GM18508 (cell line): ENCODE measurements at regions not wholly inside any gene's neighbourhood (a gene's known extent, or its start where the extent isn't known, plus 50 kb on each side); places are given as distances from the start of the nearest gene placed in this dataset.

Experiments
- ATAC-seq: cut with Tn5 transposase; IDR thresholded peaks from one replicate; pipeline ENCODE4 v1.9.1; 2021; ENCODE audit warnings: moderate number of reproducible peaks; ENCODE audit not compliant: insufficient read depth, unreplicated experiment

DNA sequence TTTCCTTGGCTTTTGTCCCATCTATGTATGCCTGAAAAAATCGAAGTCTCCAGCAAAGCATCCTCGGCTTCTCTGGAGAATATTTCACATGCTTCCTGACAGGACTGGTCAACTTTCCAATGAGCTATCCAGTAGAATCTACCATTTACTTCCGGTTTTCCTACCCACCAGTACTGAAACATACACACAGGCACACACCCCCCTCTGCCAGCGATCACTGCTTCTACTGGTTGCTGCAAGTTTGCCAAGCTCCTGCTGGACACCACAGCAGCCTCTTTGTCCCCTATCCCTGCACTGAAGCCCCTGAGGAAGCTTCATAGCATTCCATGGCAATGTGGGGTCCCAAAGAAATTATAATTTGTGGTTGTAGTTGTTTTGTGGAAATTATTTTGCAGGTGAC, 536.8 kb downstream of the MATN1 start:
- no peak for ATAC-seq

DNA sequence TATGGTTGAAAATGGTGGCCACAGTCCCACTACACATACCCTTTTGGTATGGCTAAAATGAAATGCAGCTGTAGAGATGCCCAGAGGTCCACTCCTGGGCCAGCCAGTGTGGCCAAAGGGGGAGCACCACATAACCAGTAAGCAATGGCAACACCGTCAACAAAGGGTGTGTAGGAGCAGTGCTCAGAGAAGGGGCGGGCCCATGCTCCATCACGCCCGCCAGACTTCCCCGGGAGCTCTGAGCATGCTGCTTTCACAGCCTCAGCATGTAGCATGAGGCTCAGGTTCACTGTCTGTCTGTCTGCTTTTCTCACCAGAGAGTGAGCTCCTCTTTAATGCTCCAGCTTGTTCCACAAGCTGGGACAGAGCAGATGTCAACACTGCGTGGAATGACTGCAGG, 537.6 kb downstream of the MATN1 start:
- no peak for ATAC-seq

DNA sequence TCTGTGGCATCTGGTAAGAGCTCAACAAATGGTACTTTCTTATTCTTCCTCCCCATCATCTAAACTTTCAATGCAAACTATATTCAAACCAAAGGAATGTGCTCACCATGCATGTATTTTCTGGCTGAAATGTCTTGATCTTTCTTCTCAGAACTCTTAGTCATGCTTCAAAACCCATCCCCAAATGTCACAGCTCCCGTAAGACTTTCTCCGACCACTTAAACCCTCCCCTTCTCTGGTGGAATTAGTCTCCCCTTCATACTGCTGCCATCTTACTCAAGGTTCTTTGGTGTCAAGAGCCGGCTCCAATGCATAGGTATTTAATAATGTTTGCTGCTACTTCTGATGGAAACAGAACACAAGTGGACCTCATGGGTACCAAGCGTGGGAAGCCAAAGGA, 538.1 kb downstream of the MATN1 start:
- ATAC-seq = no peak

DNA sequence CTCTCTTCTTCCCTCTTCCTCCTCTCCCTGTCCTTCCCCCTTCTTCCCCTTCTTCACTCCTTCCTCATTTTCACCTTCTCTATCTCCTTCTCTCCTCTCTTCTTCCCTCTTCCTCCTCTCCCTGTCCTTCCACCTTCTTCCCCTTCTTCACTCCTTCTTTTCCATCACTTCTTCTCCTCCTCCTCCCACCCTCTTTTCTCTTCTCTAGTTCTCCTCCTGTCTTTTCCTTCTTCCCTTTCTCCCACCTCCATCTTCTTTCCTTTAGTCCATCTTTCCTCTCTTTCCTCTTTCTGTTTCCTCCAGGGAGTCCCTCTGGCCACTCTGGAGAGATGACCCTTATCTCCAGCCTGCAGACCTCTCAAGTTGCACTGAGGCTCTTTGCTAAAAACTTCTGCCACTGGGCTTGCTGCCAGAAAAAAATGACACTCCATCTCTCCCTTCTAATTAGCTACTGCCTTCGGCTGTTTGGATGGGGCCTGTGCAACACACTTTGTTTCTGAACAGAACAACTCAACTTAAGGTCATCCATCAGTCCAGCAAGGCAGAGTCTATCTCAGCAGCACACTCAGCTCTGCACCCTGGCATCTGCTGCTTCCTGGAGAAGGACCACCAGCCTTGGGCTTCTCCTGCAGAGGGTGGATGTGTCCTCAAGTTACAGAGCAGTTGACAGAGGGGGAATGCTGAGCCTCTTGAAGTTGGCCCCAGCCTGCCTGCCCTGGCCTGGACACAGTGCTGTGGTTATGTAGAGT, 538.8 kb downstream of the MATN1 start:
- ATAC-seq = no peak

DNA sequence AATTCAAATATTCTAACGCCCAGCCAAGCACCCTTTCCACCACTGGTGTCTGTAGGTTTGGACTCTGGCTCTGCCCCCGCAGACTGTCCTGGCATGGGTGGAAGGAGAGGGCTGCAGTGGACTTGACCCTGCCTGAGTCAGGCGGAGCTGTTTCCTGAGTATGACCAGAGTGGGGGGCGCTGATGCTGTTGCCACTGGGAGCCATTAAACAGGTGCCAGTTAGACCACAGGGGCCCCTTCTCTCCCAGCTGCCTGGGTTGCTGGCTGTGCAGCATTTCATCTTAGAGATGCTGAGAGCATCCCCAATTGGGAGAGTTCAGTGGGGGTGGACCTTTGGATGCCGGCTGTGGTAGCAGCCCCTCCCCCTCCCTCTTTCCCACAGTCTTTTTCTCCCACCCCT, 539.5 kb downstream of the MATN1 start:
- no peak for ATAC-seq

DNA sequence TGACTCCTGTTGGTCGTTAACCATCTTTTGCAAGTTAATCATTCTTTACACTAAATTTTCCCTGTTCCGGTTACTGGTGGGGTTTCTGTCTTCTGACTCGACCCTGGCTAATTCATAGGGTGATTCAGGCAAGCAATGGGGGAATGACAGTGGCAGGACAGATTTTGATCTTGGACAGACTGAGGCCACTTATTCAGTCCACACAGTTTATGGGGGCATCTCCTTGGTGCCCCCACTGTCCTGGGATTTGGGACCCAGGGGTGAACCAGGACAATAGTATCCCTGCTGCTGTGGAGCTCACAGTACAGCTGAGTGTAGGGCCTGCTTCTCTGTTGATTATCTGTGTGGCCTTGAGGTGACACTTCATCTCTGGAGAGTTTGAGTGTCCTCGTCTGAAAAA, 540.4 kb downstream of the MATN1 start:
- no peak for ATAC-seq

DNA sequence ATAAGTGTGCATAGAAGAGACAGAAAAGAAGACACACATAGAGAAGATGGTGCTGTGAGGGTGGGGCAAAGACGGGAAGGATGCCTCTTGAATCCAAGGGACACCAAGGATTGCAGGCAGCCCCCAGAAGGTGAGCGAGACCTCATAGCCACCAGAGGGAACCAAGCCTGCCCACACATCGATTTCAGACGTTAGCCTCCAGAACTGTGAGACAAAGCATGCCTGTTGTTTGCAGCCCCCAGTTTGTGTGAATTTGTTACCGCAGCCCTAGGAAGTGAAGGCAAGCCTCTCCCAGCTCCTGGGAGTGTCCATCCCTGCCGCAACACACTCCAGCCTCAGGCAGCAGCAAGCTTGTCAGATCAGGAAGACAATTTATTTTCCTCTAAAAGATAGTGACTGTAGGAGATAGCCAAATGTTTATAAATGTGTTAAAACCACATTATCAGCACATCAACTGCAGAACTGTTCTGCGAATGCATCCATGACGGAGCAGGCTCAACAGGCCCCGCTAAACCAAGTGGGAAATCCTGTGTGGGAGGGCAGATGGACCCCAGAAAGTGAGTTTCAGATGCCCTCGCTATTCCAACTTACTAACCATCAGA, 543.3 kb downstream of the MATN1 start:
- no peak for ATAC-seq

DNA sequence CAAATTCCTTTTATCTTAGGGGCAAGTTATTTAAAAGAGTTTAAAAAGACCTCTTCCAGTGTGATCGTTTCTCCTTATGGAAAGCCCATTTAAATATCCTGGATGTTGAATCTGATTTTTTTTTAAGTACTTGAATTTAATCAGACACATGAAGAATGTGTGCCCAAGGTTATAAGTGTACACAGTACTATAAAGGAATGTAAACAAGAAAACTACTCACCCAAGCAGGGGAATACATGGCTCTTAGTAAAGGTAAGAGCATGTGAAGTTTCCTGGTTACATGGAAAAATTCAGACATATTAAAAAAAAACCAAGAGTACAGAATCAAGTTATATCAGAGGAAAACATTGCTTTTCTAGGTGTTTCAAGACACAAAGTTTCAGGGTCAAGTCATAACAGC, 546.9 kb downstream of the MATN1 start:
- ATAC-seq = no peak

DNA sequence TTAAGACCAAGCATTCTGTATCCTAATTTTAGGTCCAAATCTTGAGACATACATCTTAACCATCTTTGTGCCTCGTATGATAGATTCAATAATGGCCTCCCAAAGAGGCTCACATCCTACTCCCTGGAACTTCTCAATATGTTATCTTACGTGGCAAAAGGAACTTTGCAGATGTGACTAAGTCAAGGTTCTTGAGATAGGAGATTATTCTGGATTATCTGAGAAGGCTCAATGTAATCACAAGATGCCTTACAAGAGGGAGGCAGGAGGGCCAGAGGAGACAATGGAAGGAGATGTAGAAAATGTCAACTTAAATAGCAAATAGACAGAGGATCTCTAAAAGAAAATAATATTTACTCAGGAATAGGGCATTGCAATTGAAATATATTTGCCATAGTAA, 548.9 kb downstream of the MATN1 start:
- ATAC-seq = no peak

DNA sequence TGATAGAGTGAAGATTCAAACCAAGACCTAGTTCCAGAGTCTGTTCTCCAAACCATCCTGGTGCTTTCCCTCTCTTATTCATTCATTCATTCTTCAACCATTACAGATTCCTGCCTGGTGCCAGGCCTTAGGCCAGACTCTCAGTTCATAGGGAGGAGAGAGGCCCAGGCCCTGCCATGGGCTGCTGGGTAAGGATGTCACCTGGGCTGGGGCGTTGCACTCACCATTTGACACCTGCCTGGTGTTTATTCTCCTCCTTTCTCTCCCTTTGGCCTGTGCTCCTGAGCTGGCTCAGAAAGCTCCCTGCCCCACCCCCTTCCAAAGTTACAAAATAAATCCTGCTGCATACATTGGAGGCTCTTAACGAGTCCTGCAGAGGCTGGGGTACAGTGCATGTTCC, 549.8 kb downstream of the MATN1 start:
- no peak for ATAC-seq

DNA sequence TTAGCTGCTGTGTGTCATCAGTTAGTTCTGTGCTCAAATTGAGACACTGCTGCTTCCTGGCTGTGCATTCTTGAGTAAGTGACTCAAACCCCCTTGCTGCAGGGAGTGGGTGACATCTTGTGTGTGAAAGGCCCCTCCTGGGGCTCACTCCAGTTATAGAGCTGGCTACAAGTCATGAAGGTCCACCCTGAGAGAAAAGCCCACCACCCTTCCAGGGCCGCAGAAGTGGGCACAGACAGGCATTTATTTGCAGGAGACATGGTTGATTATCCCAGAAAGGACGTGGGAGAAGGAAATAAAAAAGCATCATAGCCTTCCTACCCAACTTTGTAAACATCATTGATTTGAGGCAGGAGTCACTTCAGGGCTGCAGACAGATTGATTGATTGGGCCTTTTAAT, 550.6 kb downstream of the MATN1 start:
- ATAC-seq = no peak

DNA sequence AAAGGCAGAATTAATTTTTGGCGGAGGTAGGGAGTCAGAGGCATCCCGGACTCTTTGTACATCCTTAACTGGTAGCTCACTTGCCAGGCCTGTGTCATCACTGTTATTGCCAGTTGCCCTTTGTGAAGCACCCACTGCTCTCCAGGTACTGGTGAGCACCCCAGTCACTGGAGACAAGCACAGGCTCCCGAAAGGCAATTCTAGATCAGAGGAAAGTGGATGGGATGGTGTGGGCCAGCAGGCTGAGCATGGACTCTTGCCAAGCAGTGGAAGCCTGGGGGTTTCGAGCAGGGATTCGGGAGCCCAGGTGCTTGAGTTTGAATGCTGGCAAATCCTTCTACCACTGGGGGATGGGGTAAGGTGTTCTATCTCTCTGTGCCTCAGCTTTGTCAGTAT, 551.1 kb downstream of the MATN1 start:
- ATAC-seq = no peak

DNA sequence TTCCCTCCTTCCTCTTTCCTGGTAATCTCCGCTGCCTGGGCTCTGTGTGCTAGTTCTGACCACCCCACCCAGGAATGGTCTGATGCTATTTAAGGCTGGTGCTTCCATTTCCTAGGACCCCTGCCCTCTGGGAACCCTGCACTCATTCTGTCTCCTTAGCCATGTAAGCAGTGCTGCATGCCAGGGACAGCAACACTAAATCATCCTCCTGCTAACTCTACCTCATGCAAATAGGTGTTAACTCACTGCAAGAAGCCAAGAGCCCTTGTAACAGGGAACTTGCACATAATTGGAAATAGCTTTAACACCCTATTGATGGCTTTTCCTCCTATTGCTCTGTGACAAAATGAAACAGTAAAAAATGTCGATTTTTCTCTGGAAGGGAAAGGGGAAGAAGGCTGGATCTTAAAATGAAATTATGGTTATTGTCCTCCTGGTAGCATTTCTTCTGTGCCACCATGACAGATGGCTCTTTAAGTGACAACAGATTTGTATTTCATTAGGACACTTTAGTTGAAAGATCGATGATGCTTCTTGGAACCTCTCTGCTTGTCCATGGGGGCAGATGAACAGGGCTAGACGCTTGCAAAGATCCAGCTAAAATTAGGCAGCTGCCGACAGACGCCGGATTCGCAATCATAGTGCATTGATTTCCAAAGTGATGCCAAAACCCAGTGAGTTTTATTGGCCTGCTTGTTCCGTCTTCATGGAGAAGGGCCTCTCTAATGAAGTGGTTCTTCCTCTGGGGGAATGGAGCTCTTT, 551.7 kb downstream of the MATN1 start:
- no peak for ATAC-seq

DNA sequence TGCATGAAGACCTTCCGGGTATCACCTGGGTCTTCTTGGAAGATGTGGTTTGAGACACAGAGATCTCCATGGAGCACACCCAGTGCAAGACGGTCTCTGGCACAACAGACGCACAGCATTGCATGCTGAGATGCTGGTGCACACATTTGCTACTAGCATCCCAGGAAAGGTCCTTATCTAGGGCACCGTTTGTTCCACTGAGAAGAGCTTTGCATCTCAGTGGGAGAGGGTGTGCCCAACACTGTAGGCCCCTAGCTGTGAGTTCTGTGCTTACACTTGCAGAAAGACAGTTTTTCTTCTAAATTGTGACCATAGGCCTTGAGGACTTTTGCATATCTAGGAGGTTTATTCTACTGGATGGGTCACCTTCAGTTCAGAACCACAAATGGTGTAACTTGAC, 554.1 kb downstream of the MATN1 start:
- no peak for ATAC-seq

DNA sequence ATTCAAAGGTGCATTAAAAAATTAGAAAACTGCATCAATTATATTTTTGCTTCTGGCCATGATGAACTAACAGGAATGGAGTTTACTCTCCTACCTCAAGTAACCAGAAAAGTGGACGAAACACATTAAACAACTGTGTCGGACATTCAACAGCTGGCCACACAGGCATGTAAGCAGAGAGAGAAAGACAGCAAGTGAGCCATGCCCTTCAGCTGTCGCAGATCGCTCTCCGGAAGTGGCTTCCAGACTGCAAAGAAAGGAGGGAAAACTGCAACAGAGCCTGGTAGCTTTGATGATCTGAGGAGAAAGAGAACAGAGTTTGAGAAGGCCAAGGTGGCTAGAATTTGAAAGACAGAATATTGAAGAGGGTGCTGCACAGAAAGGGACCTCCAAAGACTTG, 557.2 kb downstream of the MATN1 start:
- no peak for ATAC-seq

DNA sequence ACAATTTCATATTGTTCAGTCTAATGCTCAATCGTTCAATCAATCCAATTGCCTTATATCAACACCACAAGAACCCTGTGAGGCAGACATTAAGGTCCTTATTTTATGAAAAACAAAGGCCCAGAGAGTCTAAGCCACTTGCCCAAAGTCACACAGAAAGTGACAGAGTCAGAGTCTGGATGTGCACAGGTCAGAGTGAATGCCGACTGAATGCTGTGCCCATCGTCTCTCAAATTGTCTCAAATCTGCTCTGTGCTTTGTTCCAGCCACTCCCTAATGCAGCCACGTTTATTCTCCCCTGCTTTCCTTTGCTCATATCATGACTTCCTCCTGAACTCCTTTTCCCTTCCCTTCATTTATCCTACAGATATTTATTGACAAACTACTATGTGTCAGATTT, 558.3 kb downstream of the MATN1 start:
- no peak for ATAC-seq

DNA sequence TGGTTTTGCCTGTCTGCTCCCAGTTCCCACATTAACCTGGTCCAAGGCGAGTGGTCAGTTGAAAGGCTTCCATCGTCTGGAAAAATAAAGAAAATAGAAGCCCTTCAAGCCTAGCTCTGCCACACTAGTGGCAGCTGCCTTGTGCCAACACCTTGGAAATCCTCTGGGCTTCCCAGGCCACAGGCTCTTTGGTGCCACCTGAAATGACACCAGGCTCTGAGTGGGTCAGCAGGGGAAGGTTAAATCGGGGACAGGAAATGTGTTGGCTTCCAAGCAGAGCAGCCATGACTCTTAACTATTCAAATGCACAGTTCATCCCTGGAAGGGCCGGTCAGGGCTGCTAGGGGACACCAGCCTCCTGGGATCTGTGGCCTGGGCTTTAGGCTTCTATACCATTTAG, 558.7 kb downstream of the MATN1 start:
- no peak for ATAC-seq

DNA sequence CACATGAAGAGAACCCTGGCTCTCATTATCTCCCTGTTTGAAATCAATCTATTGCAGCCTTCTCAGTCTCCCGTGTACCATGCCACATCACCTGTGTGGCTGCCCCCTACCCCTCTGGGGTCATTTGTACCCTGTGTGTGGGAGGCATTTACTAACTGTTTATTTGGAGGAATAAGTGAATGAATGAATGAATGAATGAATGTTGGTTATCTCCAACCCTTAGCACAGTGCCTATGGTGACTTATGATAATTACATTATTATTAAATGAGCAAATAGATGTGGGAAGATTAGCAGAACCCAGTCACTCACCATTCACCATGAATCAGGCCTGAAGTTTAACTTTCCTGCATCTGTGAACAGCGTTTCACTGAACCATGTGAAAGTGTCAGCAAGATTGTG, 560.8 kb downstream of the MATN1 start:
- no peak for ATAC-seq

DNA sequence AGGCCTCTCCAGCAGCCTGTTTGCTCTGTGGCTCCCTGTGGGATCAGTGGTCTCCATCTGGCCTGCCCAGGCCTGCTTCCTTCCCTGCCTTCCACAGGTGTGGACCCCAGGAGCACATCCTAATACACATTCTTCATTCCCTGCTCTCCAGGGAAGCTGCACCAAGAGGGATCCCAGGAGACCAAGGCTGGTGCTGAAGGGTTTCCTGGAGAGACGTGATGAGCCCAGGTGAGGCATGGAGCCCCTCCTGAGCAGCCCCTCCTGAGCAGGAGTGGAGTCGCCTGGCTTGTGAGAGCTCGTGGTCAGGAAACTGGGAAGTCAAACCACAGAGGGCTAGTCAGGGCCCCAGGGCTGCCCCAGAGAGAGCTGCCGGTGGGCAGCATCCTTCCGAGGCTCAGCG, 561.4 kb downstream of the MATN1 start:
- ATAC-seq = no peak

DNA sequence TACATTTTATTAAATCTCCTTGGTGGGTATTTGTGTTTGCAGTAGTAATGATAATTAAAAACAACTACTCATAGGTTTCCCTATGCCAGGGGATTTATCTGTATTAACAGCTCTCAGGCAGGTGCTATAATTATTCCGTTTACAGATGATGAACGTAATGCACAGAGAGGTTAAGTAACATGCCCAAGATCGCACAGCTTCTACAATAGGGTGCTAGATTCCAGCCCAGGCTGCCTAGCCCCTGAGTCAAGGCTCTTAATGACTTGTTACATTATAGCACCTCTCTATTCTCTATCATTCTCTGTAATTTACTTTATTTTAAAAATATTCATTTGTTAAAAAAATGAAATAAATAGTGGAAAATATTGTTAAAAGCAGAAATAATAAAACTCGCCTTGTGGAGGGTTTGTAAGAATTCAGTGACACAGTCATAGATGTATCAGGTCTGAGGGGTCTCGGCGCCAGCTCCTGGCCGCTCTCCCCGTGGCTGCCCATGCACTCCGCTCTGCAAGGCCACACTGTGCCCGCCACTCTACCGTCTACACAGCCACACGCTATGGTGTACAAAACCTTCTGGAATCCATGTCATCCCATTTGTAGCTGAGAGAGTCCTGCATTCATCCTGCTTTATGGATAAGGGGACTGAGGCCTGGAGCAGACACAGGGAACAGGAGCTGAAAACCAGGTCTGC, 562.2 kb downstream of the MATN1 start:
- ATAC-seq = no peak

DNA sequence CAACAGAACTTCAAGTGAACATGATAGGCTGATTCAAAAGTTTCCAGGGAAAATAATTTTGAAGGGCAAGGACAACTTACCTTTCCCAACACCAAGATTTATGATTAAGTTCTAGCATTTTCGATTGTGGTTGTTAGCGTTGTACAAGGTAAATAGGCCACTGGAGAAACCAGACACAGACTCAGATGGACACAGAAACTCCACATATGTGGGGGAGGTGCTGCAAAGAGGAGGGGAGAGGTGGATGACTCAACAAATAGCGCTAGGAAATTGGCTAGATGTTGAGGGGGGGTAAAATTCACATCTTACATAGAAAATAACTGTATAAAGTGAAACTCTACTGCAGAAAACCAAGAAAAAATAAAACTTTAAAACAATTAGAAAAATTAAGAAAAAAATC, 564.4 kb downstream of the MATN1 start:
- no peak for ATAC-seq
